CD14-positive monocyte (primary cell): ENCODE measurements at regions not wholly inside any gene's neighbourhood (a gene's known extent, or its start where the extent isn't known, plus 50 kb on each side); places are given as distances from the start of the nearest gene placed in this dataset.

Source experiments
- DNase-seq, 3 donors: peaks; one replicate each; pipeline ENCODE4 v3.0.0-alpha.2; 2011 to 2022
- H2AFZ ChIP-seq: 2 replicates; pipeline ENCODE4 v1.6.0; 2012; ENCODE audit warnings: mild to moderate bottlenecking, low read depth, low read length, inconsistent platforms; ENCODE audit not compliant: insufficient read depth, poor library complexity, severe bottlenecking
- H3K27ac ChIP-seq, 2 donors: 1 replicate in 1 of 2; 2 replicates in 1 of 2; pipeline ENCODE4 v1.5.1; 2012 to 2013; ENCODE audit warnings: low read length in 2 of 2, control low read depth in 1 of 2, inconsistent platforms in 1 of 2, low read depth in 1 of 2, mild to moderate bottlenecking in 1 of 2
- H3K27me3 ChIP-seq, 2 donors: one replicate each; pipeline versions ENCODE4 v1.6.0 to v1.6.1; 2011 to 2013; ENCODE audit warnings: low read length in 2 of 2; ENCODE audit not compliant: control insufficient read depth in 2 of 2, insufficient read depth in 2 of 2
- H3K36me3 ChIP-seq, 2 donors: replicated peaks in 1 of 2; 1 replicate in 1 of 2; 2 replicates in 1 of 2; pipeline versions ENCODE4 v1.5.1 to v1.6.1; 2012 to 2013; ENCODE audit warnings: low read length in 2 of 2, control low read depth in 1 of 2, inconsistent platforms in 1 of 2, mild to moderate bottlenecking in 1 of 2; ENCODE audit not compliant: insufficient read depth in 2 of 2, control insufficient read depth in 1 of 2
- H3K4me1 ChIP-seq, 2 donors: 1 replicate in 1 of 2; 2 replicates in 1 of 2; pipeline versions ENCODE4 v1.5.1 to v1.6.1; 2012 to 2013; ENCODE audit warnings: low read length in 2 of 2, control low read depth in 1 of 2, inconsistent platforms in 1 of 2, mild to moderate bottlenecking in 1 of 2, moderate library complexity in 1 of 2; ENCODE audit not compliant: insufficient read depth in 2 of 2, control insufficient read depth in 1 of 2
- H3K4me2 ChIP-seq: replicated peaks from 2 replicates; pipeline ENCODE3; 2012; ENCODE audit warnings: low read length, moderate library complexity, mild to moderate bottlenecking; ENCODE audit not compliant: poor library complexity, severe bottlenecking; ENCODE audit errors: extremely low read depth
- H3K4me3 ChIP-seq, 3 experiments: fragments of 200-600 bp in 1 of 3; sonication (generic) in 1 of 3; replicated peaks in 1 of 3; 1 replicate in 2 of 3; 2 replicates in 1 of 3; pipeline ENCODE4 v1.5.1; 2011 to 2013; ENCODE audit warnings: low read length in 3 of 3, mild to moderate bottlenecking in 3 of 3, control low read depth in 2 of 3, low read depth in 2 of 3, inconsistent platforms in 1 of 3, moderate library complexity in 1 of 3
- H3K79me2 ChIP-seq: 2 replicates; pipeline ENCODE4 v1.6.0; 2012; ENCODE audit warnings: mild to moderate bottlenecking, control low read depth, inconsistent platforms, low read length, moderate library complexity; ENCODE audit not compliant: insufficient read depth
- H3K9ac ChIP-seq: 2 replicates; pipeline ENCODE4 v1.6.0; 2017; ENCODE audit warnings: low read length, mild to moderate bottlenecking; ENCODE audit not compliant: insufficient read depth, poor library complexity, severe bottlenecking
- H3K9me3 ChIP-seq, 2 donors: replicated peaks in 1 of 2; 1 replicate in 1 of 2; 2 replicates in 1 of 2; pipeline versions ENCODE4 v1.5.1 to v1.6.1; 2012 to 2013; ENCODE audit warnings: low read length in 2 of 2, control low read depth in 1 of 2; ENCODE audit not compliant: control insufficient read depth in 1 of 2, insufficient read depth in 1 of 2
- H4K20me1 ChIP-seq: 2 replicates; pipeline ENCODE4 v1.6.0; 2012; ENCODE audit warnings: mild to moderate bottlenecking, low read length, control low read depth, moderate library complexity; ENCODE audit not compliant: insufficient read depth
- H3K27ac Mint-ChIP-seq, 7 donors: one replicate each; pipeline ENCODE4 v1.8.0; 2020; ENCODE audit warnings: mild to moderate bottlenecking in 7 of 7, mixed read lengths in 7 of 7, moderate library complexity in 6 of 7, inconsistent platforms in 2 of 7
- H3K27me3 Mint-ChIP-seq, 3 donors: one replicate each; pipeline ENCODE4 v1.8.0; 2021 to 2022; ENCODE audit warnings: low read depth in 3 of 3, mild to moderate bottlenecking in 3 of 3, mixed read lengths in 3 of 3, moderate library complexity in 3 of 3, inconsistent platforms in 1 of 3
- H3K36me3 Mint-ChIP-seq, 2 donors: one replicate each; pipeline ENCODE4 v1.8.0; 2020; ENCODE audit warnings: mixed read lengths in 2 of 2, inconsistent platforms in 1 of 2, mild to moderate bottlenecking in 1 of 2
- H3K4me1 Mint-ChIP-seq: one replicate; pipeline ENCODE4 v1.8.0; 2020; ENCODE audit warnings: mild to moderate bottlenecking, mixed read lengths
- H3K4me3 Mint-ChIP-seq, 2 donors: one replicate each; pipeline ENCODE4 v1.8.0; 2020; ENCODE audit warnings: mild to moderate bottlenecking in 2 of 2, mixed read lengths in 2 of 2, moderate library complexity in 1 of 2
- H3K9me3 Mint-ChIP-seq, 7 donors: one replicate each; pipeline ENCODE4 v1.8.0; 2020 to 2022; ENCODE audit warnings: mixed read lengths in 7 of 7, mild to moderate bottlenecking in 6 of 7, moderate library complexity in 6 of 7, inconsistent platforms in 2 of 7
- WGBS: methylation state at CpG from one replicate; pipeline ENCODE4 v1.1.5; 2013; ENCODE audit warnings: missing lambda C conversion rate; ENCODE audit not compliant: insufficient coverage; 5-methylcytosine and 5-hydroxymethylcytosine counted together
- intact Hi-C, 2 donors: fragments of 100-400 bp; cut with micrococcal nuclease; formaldehyde crosslinking; loops; one replicate each; pipeline versions ENCODE4 v1.15.0 to v1.15.1; 2023
- TF ChIP-seq, protein P1 (sequence below): fragments of 200-600 bp; IDR thresholded peaks from one replicate; pipeline ENCODE4 v1.8.0; 2022; ENCODE audit warnings: antibody characterized with exemption, mild to moderate bottlenecking

DNA sequence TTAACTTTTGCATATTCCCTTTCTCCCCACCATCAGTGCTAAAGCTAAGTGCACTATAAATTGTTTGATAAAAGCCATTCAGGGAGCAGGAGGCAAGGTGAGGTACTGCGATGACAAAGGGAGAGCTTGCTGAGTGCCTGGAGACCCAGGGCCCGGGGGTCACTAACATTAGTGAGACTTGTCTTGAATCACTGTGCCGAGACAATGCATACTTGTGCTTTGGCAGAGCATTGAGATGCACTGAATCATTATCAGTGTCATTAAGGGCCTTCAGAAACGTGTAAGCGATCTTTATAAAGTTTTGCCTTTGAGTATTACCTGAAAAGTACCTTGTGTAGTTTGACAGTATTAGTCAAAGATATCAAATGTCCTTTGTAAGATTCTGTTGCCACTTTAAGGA is 447.5 kb downstream of the PCNX1 start:
- H3K9ac ChIP-seq, result no peak overlapping the region
- H3K27ac ChIP-seq, result no peak overlapping the region
- 100% methylated on average over 5 of the region's 5 CpGs for WGBS
- no peak for DNase-seq
- H3K4me2 ChIP-seq, result no peak overlapping the region
- TF ChIP-seq, protein P1, sequence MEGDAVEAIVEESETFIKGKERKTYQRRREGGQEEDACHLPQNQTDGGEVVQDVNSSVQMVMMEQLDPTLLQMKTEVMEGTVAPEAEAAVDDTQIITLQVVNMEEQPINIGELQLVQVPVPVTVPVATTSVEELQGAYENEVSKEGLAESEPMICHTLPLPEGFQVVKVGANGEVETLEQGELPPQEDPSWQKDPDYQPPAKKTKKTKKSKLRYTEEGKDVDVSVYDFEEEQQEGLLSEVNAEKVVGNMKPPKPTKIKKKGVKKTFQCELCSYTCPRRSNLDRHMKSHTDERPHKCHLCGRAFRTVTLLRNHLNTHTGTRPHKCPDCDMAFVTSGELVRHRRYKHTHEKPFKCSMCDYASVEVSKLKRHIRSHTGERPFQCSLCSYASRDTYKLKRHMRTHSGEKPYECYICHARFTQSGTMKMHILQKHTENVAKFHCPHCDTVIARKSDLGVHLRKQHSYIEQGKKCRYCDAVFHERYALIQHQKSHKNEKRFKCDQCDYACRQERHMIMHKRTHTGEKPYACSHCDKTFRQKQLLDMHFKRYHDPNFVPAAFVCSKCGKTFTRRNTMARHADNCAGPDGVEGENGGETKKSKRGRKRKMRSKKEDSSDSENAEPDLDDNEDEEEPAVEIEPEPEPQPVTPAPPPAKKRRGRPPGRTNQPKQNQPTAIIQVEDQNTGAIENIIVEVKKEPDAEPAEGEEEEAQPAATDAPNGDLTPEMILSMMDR, result no peak
- peaks cover 7 to 12% of the 10 kb centered on the region in 2 donors for H3K4me1 ChIP-seq
- peaks cover 2 to 11% of the 10 kb centered on the region in 2 donors for H3K36me3 ChIP-seq
- H3K4me3 ChIP-seq, result no peak overlapping the region
- peaks cover 0 to 4% of the 10 kb centered on the region in 2 donors for H3K9me3 ChIP-seq
- no peaks in the 10 kb centered on the region for H4K20me1 ChIP-seq
- H3K36me3 Mint-ChIP-seq, result peaks cover 37 to 58% of the 10 kb centered on the region in 2 donors
- peaks cover 70% of the 10 kb centered on the region for H3K79me2 ChIP-seq
- H3K27ac Mint-ChIP-seq, result peak overlapping the region in 1 of 7 donors; percentile 1
- peaks cover 8 to 13% (median 10%) of the 10 kb centered on the region in 7 donors for H3K9me3 Mint-ChIP-seq
- intact Hi-C loops, result loop anchor here in 1 of 2 donors (5.0 kb wide), 1 partner anchor 32 kb away; the partner anchor contains the start of gene SIPA1L1
- no peaks in the 10 kb centered on the region for H3K27me3 ChIP-seq
- H3K4me3 Mint-ChIP-seq, result no peak overlapping the region
- no peak overlapping the region for H2AFZ ChIP-seq
- H3K27me3 Mint-ChIP-seq, result peaks cover 0 to 3% (median 2%) of the 10 kb centered on the region in 3 donors
- peaks cover 41% of the 10 kb centered on the region for H3K4me1 Mint-ChIP-seq

DNA sequence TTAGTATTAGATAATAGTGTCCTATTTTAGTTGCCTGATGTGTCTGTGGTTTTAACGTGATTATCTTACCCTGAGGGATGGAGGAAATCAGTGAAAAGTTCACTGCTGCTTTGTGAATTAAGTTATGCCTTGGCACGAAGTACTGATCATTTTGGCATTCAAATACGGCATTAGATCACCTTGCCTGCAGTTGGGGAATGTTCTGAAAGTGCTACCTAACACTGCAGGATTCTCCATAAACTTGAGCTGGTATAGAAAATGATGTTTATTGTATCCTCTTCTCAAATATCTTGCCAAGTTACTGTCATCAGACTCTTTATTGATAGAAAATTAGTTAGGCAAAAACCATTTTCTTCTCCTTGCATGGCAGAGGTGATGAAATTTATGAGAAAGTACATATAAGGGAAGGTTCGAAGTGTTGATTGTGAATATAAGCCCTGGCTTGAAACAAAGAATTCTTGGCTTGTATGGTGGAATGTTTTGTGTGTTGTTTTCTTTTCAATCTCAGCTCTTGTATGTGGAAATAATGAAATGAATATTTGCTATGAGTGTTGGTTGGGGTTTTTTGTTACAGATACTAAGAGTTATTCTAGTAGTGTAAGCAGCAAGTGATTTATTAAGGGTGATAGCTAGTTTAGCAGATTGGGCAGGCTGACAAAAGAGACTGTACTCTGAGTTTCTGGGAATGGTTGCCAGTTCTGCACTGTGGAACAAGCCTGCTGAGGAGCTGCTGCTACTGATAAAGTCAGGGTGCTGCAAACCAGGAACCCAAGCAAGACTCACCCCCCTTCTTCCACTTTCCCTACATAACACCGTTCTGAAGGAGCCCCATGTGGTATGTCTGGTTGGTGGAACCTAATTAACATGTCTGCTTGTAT is 448.3 kb downstream of the PCNX1 start:
- peak overlapping the region in 4 of 7 donors; percentile 1 to 52 (median 14) for H3K27ac Mint-ChIP-seq
- peaks cover 70% of the 10 kb centered on the region for H3K79me2 ChIP-seq
- DNase-seq, result peak in 1 of 3 donors; percentile 19
- peaks cover 2 to 11% of the 10 kb centered on the region in 2 donors for H3K36me3 ChIP-seq
- peaks cover 36 to 55% of the 10 kb centered on the region in 2 donors for H3K36me3 Mint-ChIP-seq
- H3K4me3 Mint-ChIP-seq, result no peak overlapping the region
- H3K4me2 ChIP-seq, result no peak overlapping the region
- H3K9ac ChIP-seq, result no peak overlapping the region
- TF ChIP-seq, protein P1, result no peak
- H3K27me3 Mint-ChIP-seq, result peaks cover 0 to 3% (median 2%) of the 10 kb centered on the region in 3 donors
- H3K9me3 Mint-ChIP-seq, result peaks cover 8 to 14% (median 12%) of the 10 kb centered on the region in 7 donors
- no peaks in the 10 kb centered on the region for H4K20me1 ChIP-seq
- no peak overlapping the region for H3K4me3 ChIP-seq
- 82% methylated on average over 2 of the region's 5 CpGs for WGBS
- H3K9me3 ChIP-seq, result peaks cover 0 to 4% of the 10 kb centered on the region in 2 donors
- peaks cover 13 to 20% of the 10 kb centered on the region in 2 donors for H3K4me1 ChIP-seq
- no peaks in the 10 kb centered on the region for H3K27me3 ChIP-seq
- peak overlapping the region in 1 of 2 donors; percentile 39 for H3K27ac ChIP-seq
- H2AFZ ChIP-seq, result no peak overlapping the region
- intact Hi-C loops, result loop anchor here in 1 of 2 donors (5.0 kb wide), 1 partner anchor 33 kb away; the partner anchor contains the start of gene SIPA1L1
- peaks cover 48% of the 10 kb centered on the region for H3K4me1 Mint-ChIP-seq
